HG02884 (cell line): ENCODE measurements at regions not wholly inside any gene's neighbourhood (a gene's known extent, or its start where the extent isn't known, plus 50 kb on each side); places are given as distances from the start of the nearest gene placed in this dataset.

Experiments used
- ATAC-seq: cut with Tn5 transposase; IDR thresholded peaks from one replicate; pipeline ENCODE4 v1.9.1; 2021; ENCODE audit warnings: mild to moderate bottlenecking, moderate library complexity; ENCODE audit not compliant: unreplicated experiment

- ATAC-seq: no peak
Observed at GRCh38 chr4:159443975-159444374, 341.1 kb downstream of the RAPGEF2 start.

GRCh38 chr4:159444678-159445077 is 341.8 kb downstream of the RAPGEF2 start:
- ATAC-seq: no peak

- ATAC-seq: no peak
Observed at GRCh38 chr4:159445692-159446091, 342.8 kb downstream of the RAPGEF2 start.

- ATAC-seq: peak; percentile 99
Observed at GRCh38 chr4:159446266-159446976, 343.5 kb downstream of the RAPGEF2 start.

GRCh38 chr4:159447296-159447695 is 344.4 kb downstream of the RAPGEF2 start:
- ATAC-seq: no peak

GRCh38 chr4:159451006-159451405 is 348.1 kb downstream of the RAPGEF2 start:
- no peak for ATAC-seq

- peak; percentile 73 for ATAC-seq
Observed at GRCh38 chr4:159455675-159456237, 352.9 kb downstream of the RAPGEF2 start.

- no peak for ATAC-seq
Observed at GRCh38 chr4:159460371-159460770, 357.5 kb downstream of the RAPGEF2 start.

- ATAC-seq: no peak
Observed at GRCh38 chr4:159463235-159463634, 360.4 kb downstream of the RAPGEF2 start.

- no peak for ATAC-seq
Observed at GRCh38 chr4:159464302-159464701, 361.4 kb downstream of the RAPGEF2 start.

- no peak for ATAC-seq
Observed at GRCh38 chr4:159476886-159477285, 374.0 kb downstream of the RAPGEF2 start.

GRCh38 chr4:159480826-159481225 is 377.9 kb downstream of the RAPGEF2 start:
- ATAC-seq: no peak

- ATAC-seq: no peak
Observed at GRCh38 chr4:159481936-159482335, 379.1 kb downstream of the RAPGEF2 start.

- no peak for ATAC-seq
Observed at GRCh38 chr4:159483110-159483781, 380.4 kb downstream of the RAPGEF2 start.

- ATAC-seq: no peak
Observed at GRCh38 chr4:159483782-159484741, 381.2 kb downstream of the RAPGEF2 start.

- no peak for ATAC-seq
Observed at GRCh38 chr4:159484864-159485263, 382.0 kb downstream of the RAPGEF2 start.

GRCh38 chr4:159487284-159487747 is 384.4 kb downstream of the RAPGEF2 start:
- ATAC-seq: peak; percentile 98

- ATAC-seq: no peak
Observed at GRCh38 chr4:159489646-159490045, 386.8 kb downstream of the RAPGEF2 start.

- no peak for ATAC-seq
Observed at GRCh38 chr4:159495515-159496236, 392.8 kb downstream of the RAPGEF2 start.

GRCh38 chr4:159496248-159496647 is 393.4 kb downstream of the RAPGEF2 start:
- ATAC-seq: no peak
